HL-60 (cell line): ENCODE measurements at regions not wholly inside any gene's neighbourhood (a gene's known extent, or its start where the extent isn't known, plus 50 kb on each side); places are given as distances from the start of the nearest gene placed in this dataset.

Source experiments
- POLR2AphosphoS5 ChIP-seq: IDR thresholded peaks from 2 replicates; pipeline ENCODE4 v1.6.1; 2012; ENCODE audit warnings: low read depth
- REST ChIP-seq: IDR thresholded peaks from 2 replicates; pipeline ENCODE4 v1.6.1; 2012; ENCODE audit warnings: low read depth; ENCODE audit not compliant: insufficient replicate concordance
- SPI1 ChIP-seq: IDR thresholded peaks from 2 replicates; pipeline ENCODE4 v1.6.1; 2012; ENCODE audit warnings: low read depth, mild to moderate bottlenecking, borderline replicate concordance
- TF ChIP-seq, protein P1 (sequence below): IDR thresholded peaks from one replicate; pipeline ENCODE4 v1.5.1; 2011; ENCODE audit warnings: low read length, control low read depth, inconsistent platforms; ENCODE audit not compliant: insufficient read depth

DNA sequence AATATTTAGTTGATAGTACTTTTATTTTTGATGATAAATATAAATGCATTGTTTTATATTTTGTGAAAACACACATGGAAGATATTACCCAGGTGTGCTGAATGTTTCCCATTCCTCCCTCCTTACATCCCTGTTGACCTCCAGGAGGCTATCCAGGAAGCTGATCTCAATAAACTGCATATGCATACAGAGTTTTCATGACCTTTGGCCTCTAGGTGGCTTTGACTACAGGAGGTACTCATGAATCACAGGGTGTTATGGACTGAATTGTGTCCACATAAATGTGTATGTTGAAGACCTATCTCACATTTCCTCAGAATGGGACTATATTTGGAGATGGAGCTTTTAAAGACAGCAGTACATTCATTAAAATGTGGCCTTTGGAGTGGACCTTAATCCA is 914.9 kb upstream of the NCAM2 start:
- TF ChIP-seq, protein P1, sequence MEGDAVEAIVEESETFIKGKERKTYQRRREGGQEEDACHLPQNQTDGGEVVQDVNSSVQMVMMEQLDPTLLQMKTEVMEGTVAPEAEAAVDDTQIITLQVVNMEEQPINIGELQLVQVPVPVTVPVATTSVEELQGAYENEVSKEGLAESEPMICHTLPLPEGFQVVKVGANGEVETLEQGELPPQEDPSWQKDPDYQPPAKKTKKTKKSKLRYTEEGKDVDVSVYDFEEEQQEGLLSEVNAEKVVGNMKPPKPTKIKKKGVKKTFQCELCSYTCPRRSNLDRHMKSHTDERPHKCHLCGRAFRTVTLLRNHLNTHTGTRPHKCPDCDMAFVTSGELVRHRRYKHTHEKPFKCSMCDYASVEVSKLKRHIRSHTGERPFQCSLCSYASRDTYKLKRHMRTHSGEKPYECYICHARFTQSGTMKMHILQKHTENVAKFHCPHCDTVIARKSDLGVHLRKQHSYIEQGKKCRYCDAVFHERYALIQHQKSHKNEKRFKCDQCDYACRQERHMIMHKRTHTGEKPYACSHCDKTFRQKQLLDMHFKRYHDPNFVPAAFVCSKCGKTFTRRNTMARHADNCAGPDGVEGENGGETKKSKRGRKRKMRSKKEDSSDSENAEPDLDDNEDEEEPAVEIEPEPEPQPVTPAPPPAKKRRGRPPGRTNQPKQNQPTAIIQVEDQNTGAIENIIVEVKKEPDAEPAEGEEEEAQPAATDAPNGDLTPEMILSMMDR, result no peak
- TF ChIP-seq POLR2AphosphoS5 (no peak), SPI1 (no peak), REST (no peak)
